ENCODE measurements at regions not wholly inside any gene's neighbourhood (a gene's known extent, or its start where the extent isn't known, plus 50 kb on each side); places are given as distances from the start of the nearest gene placed in this dataset.

GRCh38 chr4:151459375-151459774, 50.4 kb downstream of the FHIP1A start:
- no peak overlapping the region for H3K4me3 ChIP-seq
- H3K4me1 ChIP-seq (replicated peaks in 1 of 2): no peaks in the 10 kb centered on the region
- H3K27me3 ChIP-seq: no peaks in the 10 kb centered on the region
- DNase-seq: no peak
- intact Hi-C loops (cut with DNase I): no loop called here
- no peak overlapping the region for H3K27ac ChIP-seq
- H3K36me3 ChIP-seq (replicated peaks in 1 of 2): no peaks in the 10 kb centered on the region
- H3K9me3 ChIP-seq (replicated peaks in 1 of 3): peaks cover 0 to 4% (median 0%) of the 10 kb centered on the region in 3 donors
- TF ChIP-seq POLR2A (IDR thresholded peaks at IDR 0.05) (no peak), CTCF (IDR thresholded peaks at IDR 0.05) (no peak)
- WGBS, 4 donors: 57 to 64% (median 59%) methylated on average over 5 of the region's 5 CpGs

- WGBS, 4 donors: 61 to 78% (median 75%) methylated on average over 1 of the region's 1 CpG
- TF ChIP-seq POLR2A (IDR thresholded peaks at IDR 0.05) (no peak), CTCF (IDR thresholded peaks at IDR 0.05) (no peak)
- Histone ChIP-seq H3K4me1 (replicated peaks in 1 of 2) (no peaks in the 10 kb centered on the region), H3K27me3 (no peaks in the 10 kb centered on the region), H3K9me3 (replicated peaks in 1 of 3) (peaks cover 0 to 4% (median 0%) of the 10 kb centered on the region in 3 donors), H3K36me3 (replicated peaks in 1 of 2) (no peaks in the 10 kb centered on the region), H3K27ac (no peak overlapping the region), H3K4me3 (no peak overlapping the region)
- no peak for DNase-seq
- intact Hi-C loops (cut with DNase I): no loop called here
Measured at GRCh38 chr4:151460434-151460833, 51.5 kb downstream of the FHIP1A start.

- intact Hi-C loops (cut with DNase I): no loop called here
- no peak for TF ChIP-seq POLR2A (IDR thresholded peaks at IDR 0.05)
- TF ChIP-seq CTCF (IDR thresholded peaks at IDR 0.05): no peak
- H3K4me3 ChIP-seq: no peak overlapping the region
- H3K27me3 ChIP-seq: no peaks in the 10 kb centered on the region
- no peak for DNase-seq
- no peaks in the 10 kb centered on the region for H3K4me1 ChIP-seq (replicated peaks in 1 of 2)
- peaks cover 0 to 4% (median 0%) of the 10 kb centered on the region in 3 donors for H3K9me3 ChIP-seq (replicated peaks in 1 of 3)
- H3K36me3 ChIP-seq (replicated peaks in 1 of 2): no peaks in the 10 kb centered on the region
- WGBS, 4 donors: 83 to 100% (median 91%) methylated on average over 1 of the region's 1 CpG
- H3K27ac ChIP-seq: no peak overlapping the region
Measured at GRCh38 chr4:151462554-151462953, 53.6 kb downstream of the FHIP1A start.

- 80 to 90% (median 83%) methylated on average over 3 of the region's 3 CpGs for WGBS, 4 donors
- Histone ChIP-seq H3K4me1 (replicated peaks in 1 of 2) (no peaks in the 10 kb centered on the region), H3K4me3 (no peak overlapping the region), H3K27ac (no peak overlapping the region), H3K27me3 (no peaks in the 10 kb centered on the region), H3K9me3 (replicated peaks in 1 of 3) (no peaks in the 10 kb centered on the region), H3K36me3 (replicated peaks in 1 of 2) (no peaks in the 10 kb centered on the region)
- intact Hi-C loops (cut with DNase I): no loop called here
- TF ChIP-seq POLR2A (IDR thresholded peaks at IDR 0.05) (no peak), CTCF (IDR thresholded peaks at IDR 0.05) (no peak)
- no peak for DNase-seq
Measured at GRCh38 chr4:151468715-151469696, 60.0 kb downstream of the FHIP1A start.
